GM18502 (cell line): ENCODE measurements at regions not wholly inside any gene's neighbourhood (a gene's known extent, or its start where the extent isn't known, plus 50 kb on each side); places are given as distances from the start of the nearest gene placed in this dataset.

ENCODE experiments used
- ATAC-seq: cut with Tn5 transposase; IDR thresholded peaks from one replicate; pipeline ENCODE4 v1.9.1; 2021; ENCODE audit warnings: mild to moderate bottlenecking; ENCODE audit not compliant: unreplicated experiment, poor library complexity

DNA sequence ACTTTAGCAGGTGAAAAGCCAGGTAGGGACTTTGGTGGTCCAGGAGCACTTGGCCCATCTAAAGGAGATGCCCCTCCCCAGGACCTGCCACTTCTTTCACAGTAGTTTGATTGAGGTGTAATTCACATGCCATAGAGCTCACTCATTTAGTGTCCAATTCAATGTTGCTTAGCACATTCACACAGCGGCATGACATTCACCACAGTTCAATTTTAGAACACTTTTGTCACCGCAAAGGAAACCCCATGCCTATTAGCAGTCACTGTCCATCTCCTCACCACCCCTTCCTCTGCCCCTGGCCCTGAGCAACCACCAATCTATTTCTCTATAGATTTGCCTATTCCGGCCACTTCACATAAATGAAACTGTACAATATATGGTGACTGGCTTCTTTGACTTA, 211.6 kb upstream of the ZMIZ1 start:
- no peak for ATAC-seq

DNA sequence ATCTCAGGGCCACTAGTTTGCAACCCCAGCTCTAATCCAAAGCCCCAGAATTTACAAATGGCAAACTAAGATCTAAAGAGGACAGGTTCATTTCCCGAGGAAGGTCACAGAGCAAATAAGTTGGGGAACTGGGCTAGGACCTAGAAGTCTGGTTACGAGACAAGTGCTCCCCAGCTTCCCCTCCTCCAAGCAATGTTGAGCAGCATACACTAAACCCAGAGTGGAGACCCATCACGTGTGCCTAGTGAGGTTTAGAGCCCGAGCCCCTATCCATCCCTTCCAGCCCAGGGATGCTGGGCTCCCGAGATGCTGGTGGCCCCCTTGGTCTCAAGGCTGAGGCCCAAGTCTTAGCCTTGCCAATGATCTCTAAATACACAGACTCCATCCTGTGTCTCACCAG, 209.5 kb upstream of the ZMIZ1 start:
- ATAC-seq, result no peak

- no peak for ATAC-seq
These were observed 209.0 kb upstream of the ZMIZ1 start for GRCh38 chr10:78859769-78860168.

- no peak for ATAC-seq
These were observed 208.4 kb upstream of the ZMIZ1 start for GRCh38 chr10:78860260-78860914.

- ATAC-seq, result no peak
These were observed 207.0 kb upstream of the ZMIZ1 start for GRCh38 chr10:78861529-78862327.

- no peak for ATAC-seq
These were observed 206.5 kb upstream of the ZMIZ1 start for GRCh38 chr10:78862328-78862640.

- no peak for ATAC-seq
These were observed 205.4 kb upstream of the ZMIZ1 start for GRCh38 chr10:78863140-78863905.

DNA sequence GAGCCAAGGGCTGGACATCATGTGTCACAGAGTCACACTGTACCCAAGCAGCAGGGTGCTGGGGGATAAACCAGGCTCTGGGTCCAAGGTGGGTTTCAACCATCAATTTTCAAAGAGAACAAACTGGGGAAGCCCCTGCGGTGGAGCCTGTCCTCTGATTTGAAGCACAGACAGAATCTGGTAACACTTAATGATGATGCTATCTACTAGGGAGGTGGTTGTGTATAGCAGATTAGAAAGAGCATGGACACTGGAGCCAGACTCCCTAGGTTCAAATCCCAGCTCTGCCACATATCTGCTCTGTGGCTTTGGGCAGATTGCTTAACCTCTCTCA, 204.9 kb upstream of the ZMIZ1 start:
- no peak for ATAC-seq

DNA sequence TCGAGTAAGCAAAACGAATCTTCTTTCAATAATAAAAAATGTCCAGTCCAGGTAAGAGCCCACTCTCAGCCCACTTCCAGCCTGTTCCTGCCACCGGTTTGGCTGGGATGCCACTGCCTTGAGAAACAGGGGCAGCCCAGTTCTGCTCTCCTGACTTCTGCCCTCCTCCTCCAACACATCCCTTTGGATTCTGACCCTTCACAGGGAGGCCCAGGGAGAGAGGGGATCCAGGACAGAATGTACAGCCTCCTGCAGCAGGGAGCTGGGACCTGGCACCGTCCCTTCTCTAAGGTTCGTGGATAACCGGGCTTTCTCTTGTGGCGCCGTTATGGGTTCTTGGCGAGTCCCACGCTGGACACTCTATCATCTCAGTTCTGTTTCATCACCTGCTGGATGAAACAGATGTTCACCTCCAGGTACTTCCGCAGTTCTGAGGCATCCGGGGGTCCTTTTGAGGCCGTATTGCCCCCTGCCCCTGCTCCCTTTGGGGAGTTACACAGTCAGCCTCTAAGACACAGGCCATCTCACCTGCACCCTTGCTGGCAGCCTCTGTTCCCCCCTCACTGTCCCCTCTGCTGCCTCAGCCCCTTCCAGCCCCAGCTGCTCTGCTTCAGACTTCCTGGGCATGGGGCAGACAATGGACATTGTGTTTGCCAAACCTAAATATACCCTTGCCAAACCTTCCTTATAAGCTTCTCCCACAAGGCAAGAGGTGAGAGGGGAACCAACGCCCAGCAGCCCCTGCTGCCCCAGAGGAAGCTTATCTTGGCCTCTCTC, 203.8 kb upstream of the ZMIZ1 start:
- no peak for ATAC-seq

GRCh38 chr10:78865538-78865875, 203.3 kb upstream of the ZMIZ1 start:
- no peak for ATAC-seq

- ATAC-seq, result no peak
These were observed 202.6 kb upstream of the ZMIZ1 start for GRCh38 chr10:78865931-78866717.

GRCh38 chr10:78866731-78867554, 201.8 kb upstream of the ZMIZ1 start:
- ATAC-seq, result no peak

DNA sequence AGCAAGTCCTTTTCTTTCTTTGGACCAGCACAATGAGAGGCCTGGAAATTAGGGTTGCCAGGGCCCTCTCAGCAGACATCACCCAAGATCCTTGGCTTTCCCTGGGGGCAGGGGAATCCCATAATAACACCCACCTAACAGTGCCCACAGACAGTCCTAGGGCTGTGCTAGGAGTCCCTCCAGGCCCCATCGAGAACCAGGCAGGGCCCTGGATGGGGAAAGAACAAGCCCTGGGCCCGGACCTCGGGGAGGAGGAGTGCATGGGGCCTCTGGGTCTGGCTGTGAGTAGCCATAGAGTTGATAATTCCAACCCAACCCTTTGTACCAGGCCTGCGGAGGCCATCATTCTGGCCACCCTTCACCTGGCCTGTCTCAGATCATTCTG, 201.2 kb upstream of the ZMIZ1 start:
- ATAC-seq, result no peak

DNA sequence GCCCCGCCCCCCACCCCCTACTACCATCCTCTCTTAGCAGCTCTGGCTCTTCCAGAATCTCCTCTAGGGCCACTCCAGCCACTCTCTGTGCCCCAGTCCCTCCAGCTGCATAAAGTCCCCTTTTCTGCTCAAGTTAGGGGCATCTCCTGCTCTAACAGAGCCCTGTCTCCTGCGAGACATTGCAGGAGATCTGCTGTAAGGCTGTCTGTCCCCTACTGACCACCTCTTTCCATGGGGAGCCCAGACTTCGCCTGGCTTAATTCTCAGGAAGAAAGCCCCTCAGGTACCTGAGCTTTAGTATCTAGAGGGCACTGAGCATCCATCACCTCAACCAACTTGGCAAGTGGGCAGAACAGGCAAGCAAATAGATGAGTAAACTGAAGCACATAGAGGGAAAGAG, 200.7 kb upstream of the ZMIZ1 start:
- no peak for ATAC-seq

DNA sequence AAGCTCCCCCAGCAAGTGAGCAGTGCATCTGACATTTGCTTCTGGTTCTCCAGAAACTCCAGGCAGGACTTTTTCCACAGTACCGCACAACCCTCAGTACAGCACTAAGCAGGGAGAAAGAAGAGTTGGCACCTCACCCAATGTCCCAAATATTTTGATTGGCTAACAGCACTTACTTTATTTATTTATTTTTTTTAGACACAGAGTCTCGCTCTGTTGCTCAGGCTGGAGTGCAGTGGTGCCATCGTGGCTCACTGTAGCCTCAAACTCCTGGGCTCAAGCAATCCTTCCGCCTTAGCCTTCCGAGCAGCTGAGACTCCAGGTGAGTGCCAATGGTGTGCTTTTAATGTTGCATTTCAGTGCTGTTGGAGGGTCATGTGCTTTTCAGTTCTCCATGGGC, 200.3 kb upstream of the ZMIZ1 start:
- no peak for ATAC-seq

GRCh38 chr10:78868861-78869260, 199.9 kb upstream of the ZMIZ1 start:
- no peak for ATAC-seq

DNA sequence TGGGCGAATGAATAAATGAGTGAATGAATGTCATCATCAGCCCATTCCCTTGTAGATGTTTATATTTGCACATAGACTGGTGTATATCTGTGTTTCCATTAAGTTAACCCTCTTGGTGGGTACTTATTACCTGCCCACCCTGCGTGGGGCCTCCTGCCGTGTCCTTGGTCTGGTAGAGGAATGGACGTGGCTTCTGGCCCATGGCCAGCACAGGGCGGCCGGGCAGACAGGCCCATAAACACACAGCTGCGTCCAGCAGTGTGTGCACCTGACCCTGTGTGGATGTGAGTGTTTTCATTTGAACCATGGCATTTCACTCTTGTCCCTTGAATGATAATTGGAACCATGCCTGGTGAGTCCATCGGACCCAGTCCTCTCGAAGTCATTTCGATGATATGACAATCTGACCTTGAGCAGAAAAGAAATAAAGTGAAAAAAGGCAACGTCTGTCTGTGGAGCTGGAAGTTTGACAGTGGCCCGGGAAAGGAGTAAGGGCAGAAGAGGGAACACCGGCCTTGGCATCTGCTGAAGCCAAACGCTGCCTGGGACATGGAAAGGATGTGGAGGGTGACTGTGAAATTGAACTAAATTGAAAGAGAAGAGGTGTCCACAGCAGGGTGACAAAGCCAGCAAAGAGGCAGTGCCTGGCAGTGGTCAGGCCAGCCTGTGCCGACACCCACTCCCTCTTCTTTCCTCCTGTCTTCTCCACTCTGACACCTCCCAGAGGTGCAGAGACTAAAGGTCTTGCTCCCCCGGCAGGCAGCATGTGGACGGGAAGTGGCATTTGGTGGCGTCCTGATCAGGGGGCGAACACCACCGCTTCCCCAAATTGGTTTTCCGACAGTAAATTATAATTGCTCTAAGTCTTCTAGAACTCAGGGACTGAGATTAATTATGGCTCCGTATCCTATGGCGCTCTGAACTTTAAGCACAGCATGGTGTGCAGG, 199.0 kb upstream of the ZMIZ1 start:
- no peak for ATAC-seq

DNA sequence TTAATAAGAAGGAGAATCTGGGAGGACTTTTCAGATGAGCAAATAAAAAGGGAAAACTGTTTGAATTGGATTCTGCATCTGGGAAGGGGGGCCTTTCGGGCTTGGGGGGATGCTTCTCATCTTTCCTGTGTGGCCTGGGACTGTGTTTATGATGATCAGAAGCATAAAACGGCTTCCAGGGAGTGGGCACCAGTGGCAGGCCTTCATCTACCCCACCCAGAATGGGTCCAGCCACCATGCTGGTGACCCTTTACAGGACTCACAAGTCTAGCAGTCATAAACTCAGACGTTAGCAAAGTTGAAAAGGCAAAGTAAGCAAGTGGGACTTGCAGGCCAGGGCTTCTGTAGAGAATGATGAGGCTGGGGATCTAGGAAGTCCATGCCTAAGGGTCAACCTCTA, 198.3 kb upstream of the ZMIZ1 start:
- ATAC-seq, result no peak
